ENCODE measurements at regions not wholly inside any gene's neighbourhood (a gene's known extent, or its start where the extent isn't known, plus 50 kb on each side); places are given as distances from the start of the nearest gene placed in this dataset.

DNA sequence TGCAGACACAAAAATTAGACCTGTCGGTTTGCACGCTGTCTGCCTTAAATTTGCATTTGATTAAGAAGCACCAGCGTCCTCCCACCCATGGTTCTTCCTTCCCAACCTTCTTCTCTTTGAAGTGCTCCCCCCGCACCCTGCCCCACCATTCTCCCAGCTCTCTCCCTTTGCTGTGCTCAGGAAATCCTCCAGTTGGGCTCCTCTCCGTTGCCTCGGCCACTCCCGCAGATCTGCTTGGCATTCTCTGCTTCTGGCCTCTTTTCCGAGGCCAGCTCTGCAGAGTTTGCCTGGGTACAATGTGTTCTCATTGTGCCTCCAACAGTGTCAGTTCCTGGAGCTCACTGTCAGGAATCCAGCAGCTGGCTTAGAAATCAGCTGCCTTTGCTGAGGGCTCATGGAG, 126.1 kb downstream of the NAV1 start:
- TF ChIP-seq EZH2phosphoT487 (IDR thresholded peaks at IDR 0.05; ENCODE audit: borderline replicate concordance, low read depth, low read length) = no peak
- TF ChIP-seq, protein P1, sequence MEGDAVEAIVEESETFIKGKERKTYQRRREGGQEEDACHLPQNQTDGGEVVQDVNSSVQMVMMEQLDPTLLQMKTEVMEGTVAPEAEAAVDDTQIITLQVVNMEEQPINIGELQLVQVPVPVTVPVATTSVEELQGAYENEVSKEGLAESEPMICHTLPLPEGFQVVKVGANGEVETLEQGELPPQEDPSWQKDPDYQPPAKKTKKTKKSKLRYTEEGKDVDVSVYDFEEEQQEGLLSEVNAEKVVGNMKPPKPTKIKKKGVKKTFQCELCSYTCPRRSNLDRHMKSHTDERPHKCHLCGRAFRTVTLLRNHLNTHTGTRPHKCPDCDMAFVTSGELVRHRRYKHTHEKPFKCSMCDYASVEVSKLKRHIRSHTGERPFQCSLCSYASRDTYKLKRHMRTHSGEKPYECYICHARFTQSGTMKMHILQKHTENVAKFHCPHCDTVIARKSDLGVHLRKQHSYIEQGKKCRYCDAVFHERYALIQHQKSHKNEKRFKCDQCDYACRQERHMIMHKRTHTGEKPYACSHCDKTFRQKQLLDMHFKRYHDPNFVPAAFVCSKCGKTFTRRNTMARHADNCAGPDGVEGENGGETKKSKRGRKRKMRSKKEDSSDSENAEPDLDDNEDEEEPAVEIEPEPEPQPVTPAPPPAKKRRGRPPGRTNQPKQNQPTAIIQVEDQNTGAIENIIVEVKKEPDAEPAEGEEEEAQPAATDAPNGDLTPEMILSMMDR (conservative IDR thresholded peaks at IDR 0.05; ENCODE audit: low read length) = no peak

All from OCI-LY7 (cell line).